ENCODE measurements at regions not wholly inside any gene's neighbourhood (a gene's known extent, or its start where the extent isn't known, plus 50 kb on each side); places are given as distances from the start of the nearest gene placed in this dataset.
"Not testable (repeated sequence)": the region's sequence is repeated elsewhere in the genome, so short reads cannot be mapped to it uniquely, and the experiment has no call there.

GRCh38 chr4:19579608-19580007 is 672.1 kb upstream of the SLIT2 start:
- no peaks in the 10 kb centered on the region for H3K36me3 ChIP-seq (ENCODE audit: control insufficient read depth, insufficient read depth, low read length)
- no peak for DNase-seq
- no peak overlapping the region for H3K4me3 ChIP-seq (ENCODE audit: insufficient read depth, low read depth, low read length, poor library complexity, severe bottlenecking)
- no peaks in the 10 kb centered on the region for H3K27me3 ChIP-seq (replicated peaks; ENCODE audit: control insufficient read depth, insufficient read depth, low read length, poor library complexity, severe bottlenecking)
- no peaks in the 10 kb centered on the region for H3K4me1 ChIP-seq (ENCODE audit: control insufficient read depth, insufficient read depth, low read length, poor library complexity, severe bottlenecking)
- H3K27ac ChIP-seq (ENCODE audit: insufficient read depth, low read length, poor library complexity, severe bottlenecking), result no peak overlapping the region
- no peaks in the 10 kb centered on the region for H3K9me3 ChIP-seq (ENCODE audit: control insufficient read depth, low read length)

DNA sequence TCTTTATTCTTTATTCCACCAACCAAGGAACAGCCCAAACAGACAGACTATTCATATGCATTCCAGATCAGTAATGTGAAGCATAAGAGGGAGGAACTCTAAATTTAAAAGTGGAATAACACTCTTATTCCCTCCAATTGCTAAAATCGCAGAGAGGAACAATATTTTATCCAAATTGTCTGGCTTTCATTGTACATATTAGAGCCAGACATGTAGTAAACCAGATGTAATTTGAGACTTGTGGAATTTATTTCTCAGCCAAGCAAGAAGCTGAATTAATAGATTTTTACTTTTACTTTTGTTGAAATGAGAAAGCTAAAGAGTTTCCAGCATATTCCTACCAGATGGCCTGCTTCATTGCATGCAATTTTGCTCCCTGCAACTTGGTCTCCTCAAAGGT is 674.6 kb upstream of the SLIT2 start:
- H3K4me3 ChIP-seq (ENCODE audit: insufficient read depth, low read depth, low read length, poor library complexity, severe bottlenecking), result no peak overlapping the region
- no peaks in the 10 kb centered on the region for H3K36me3 ChIP-seq (ENCODE audit: control insufficient read depth, insufficient read depth, low read length)
- H3K27me3 ChIP-seq (replicated peaks; ENCODE audit: control insufficient read depth, insufficient read depth, low read length, poor library complexity, severe bottlenecking), result no peaks in the 10 kb centered on the region
- no peak for DNase-seq
- H3K9me3 ChIP-seq (ENCODE audit: control insufficient read depth, low read length), result no peaks in the 10 kb centered on the region
- no peak overlapping the region for H3K27ac ChIP-seq (ENCODE audit: insufficient read depth, low read length, poor library complexity, severe bottlenecking)
- H3K4me1 ChIP-seq (ENCODE audit: control insufficient read depth, insufficient read depth, low read length, poor library complexity, severe bottlenecking), result no peaks in the 10 kb centered on the region

GRCh38 chr4:19575924-19576323 is 675.8 kb upstream of the SLIT2 start:
- H3K9me3 ChIP-seq (ENCODE audit: control insufficient read depth, low read length), result no peaks in the 10 kb centered on the region
- H3K27ac ChIP-seq (ENCODE audit: insufficient read depth, low read length, poor library complexity, severe bottlenecking), result no peak overlapping the region
- no peak overlapping the region for H3K4me3 ChIP-seq (ENCODE audit: insufficient read depth, low read depth, low read length, poor library complexity, severe bottlenecking)
- no peaks in the 10 kb centered on the region for H3K36me3 ChIP-seq (ENCODE audit: control insufficient read depth, insufficient read depth, low read length)
- H3K4me1 ChIP-seq (ENCODE audit: control insufficient read depth, insufficient read depth, low read length, poor library complexity, severe bottlenecking), result no peaks in the 10 kb centered on the region
- no peaks in the 10 kb centered on the region for H3K27me3 ChIP-seq (replicated peaks; ENCODE audit: control insufficient read depth, insufficient read depth, low read length, poor library complexity, severe bottlenecking)
- no peak for DNase-seq

DNA sequence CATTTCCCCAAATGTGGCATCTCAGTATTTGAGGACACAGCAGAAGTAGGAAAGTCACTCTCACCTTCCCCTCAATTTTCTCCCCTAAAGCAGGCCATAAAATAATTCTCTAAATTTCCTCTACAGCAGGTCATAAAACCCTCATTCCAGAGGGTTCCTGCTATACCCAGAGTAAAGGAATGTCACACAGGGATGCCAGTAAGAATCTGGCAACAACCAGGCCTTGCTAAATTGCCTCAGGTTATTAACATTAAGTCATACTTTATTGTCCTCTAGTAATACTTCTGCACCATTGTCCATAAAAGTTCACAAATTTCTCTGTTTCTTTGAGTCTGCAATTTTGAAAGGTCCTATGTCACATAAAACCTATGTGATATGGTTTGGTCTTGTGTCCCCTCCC is 685.7 kb upstream of the SLIT2 start:
- Histone ChIP-seq H3K36me3 (ENCODE audit: control insufficient read depth, insufficient read depth, low read length) (no peaks in the 10 kb centered on the region), H3K27ac (ENCODE audit: insufficient read depth, low read length, poor library complexity, severe bottlenecking) (no peak overlapping the region), H3K9me3 (ENCODE audit: control insufficient read depth, low read length) (no peaks in the 10 kb centered on the region), H3K4me1 (ENCODE audit: control insufficient read depth, insufficient read depth, low read length, poor library complexity, severe bottlenecking) (no peaks in the 10 kb centered on the region), H3K4me3 (ENCODE audit: insufficient read depth, low read depth, low read length, poor library complexity, severe bottlenecking) (no peak overlapping the region), H3K27me3 (replicated peaks; ENCODE audit: control insufficient read depth, insufficient read depth, low read length, poor library complexity, severe bottlenecking) (no peaks in the 10 kb centered on the region)
- no peak for DNase-seq

GRCh38 chr4:19562456-19562855 is 689.2 kb upstream of the SLIT2 start:
- Histone ChIP-seq H3K9me3 (ENCODE audit: control insufficient read depth, low read length) (no peaks in the 10 kb centered on the region), H3K27ac (ENCODE audit: insufficient read depth, low read length, poor library complexity, severe bottlenecking) (no peak overlapping the region), H3K27me3 (replicated peaks; ENCODE audit: control insufficient read depth, insufficient read depth, low read length, poor library complexity, severe bottlenecking) (no peaks in the 10 kb centered on the region), H3K4me3 (ENCODE audit: insufficient read depth, low read depth, low read length, poor library complexity, severe bottlenecking) (no peak overlapping the region), H3K4me1 (ENCODE audit: control insufficient read depth, insufficient read depth, low read length, poor library complexity, severe bottlenecking) (no peaks in the 10 kb centered on the region), H3K36me3 (ENCODE audit: control insufficient read depth, insufficient read depth, low read length) (no peaks in the 10 kb centered on the region)
- no peak for DNase-seq

GRCh38 chr4:19557161-19557560 is 694.5 kb upstream of the SLIT2 start:
- Histone ChIP-seq H3K36me3 (ENCODE audit: control insufficient read depth, insufficient read depth, low read length) (no peaks in the 10 kb centered on the region), H3K27me3 (replicated peaks; ENCODE audit: control insufficient read depth, insufficient read depth, low read length, poor library complexity, severe bottlenecking) (no peaks in the 10 kb centered on the region), H3K4me3 (ENCODE audit: insufficient read depth, low read depth, low read length, poor library complexity, severe bottlenecking) (no peak overlapping the region), H3K27ac (ENCODE audit: insufficient read depth, low read length, poor library complexity, severe bottlenecking) (no peak overlapping the region), H3K4me1 (ENCODE audit: control insufficient read depth, insufficient read depth, low read length, poor library complexity, severe bottlenecking) (no peaks in the 10 kb centered on the region), H3K9me3 (ENCODE audit: control insufficient read depth, low read length) (no peaks in the 10 kb centered on the region)
- no peak for DNase-seq

DNA sequence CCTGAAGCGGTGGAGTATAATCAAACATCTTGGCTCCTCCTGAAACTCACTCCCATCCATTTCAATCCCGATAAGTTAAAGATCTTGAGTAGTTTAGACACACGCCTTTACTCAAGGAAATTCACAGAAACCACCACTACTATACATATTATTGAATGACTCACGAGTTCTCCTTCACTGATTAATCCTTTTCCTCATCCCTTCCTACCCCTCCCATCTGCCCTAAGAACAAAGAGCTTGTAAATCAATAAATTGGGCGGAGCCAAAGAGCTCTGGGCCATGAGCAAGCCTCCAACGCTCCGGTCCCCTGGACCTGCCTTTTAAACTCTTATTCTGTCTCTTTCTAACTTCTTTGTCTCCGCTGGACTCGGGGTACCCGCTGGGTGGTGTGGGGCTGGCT is 695.4 kb upstream of the SLIT2 start:
- H3K4me1 ChIP-seq (ENCODE audit: control insufficient read depth, insufficient read depth, low read length, poor library complexity, severe bottlenecking); H3K27ac ChIP-seq (ENCODE audit: insufficient read depth, low read length, poor library complexity, severe bottlenecking); H3K27me3 ChIP-seq (replicated peaks; ENCODE audit: control insufficient read depth, insufficient read depth, low read length, poor library complexity, severe bottlenecking); DNase-seq; H3K36me3 ChIP-seq (ENCODE audit: control insufficient read depth, insufficient read depth, low read length); H3K4me3 ChIP-seq (ENCODE audit: insufficient read depth, low read depth, low read length, poor library complexity, severe bottlenecking); H3K9me3 ChIP-seq (ENCODE audit: control insufficient read depth, low read length): not testable (repeated sequence)

DNA sequence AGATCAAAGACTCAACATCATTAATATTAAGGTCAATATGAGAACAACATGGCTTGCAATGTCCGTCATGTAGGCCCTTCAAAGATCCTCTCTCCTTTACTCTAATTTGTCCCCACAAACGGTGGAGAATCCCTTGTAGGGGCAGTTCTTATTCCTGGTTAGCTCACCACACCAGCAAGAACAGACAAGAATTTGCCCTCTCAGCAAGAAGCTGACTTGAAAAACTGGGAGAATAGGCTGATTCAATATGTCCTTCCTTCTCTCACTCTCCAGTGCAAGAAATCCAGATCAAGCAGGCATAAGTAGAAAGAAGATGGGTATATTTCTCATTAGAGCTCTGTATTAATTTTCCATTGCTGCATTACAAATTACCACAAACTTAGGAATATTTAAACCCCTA is 704.2 kb upstream of the SLIT2 start:
- H3K4me1 ChIP-seq (ENCODE audit: control insufficient read depth, insufficient read depth, low read length, poor library complexity, severe bottlenecking), result no peaks in the 10 kb centered on the region
- no peaks in the 10 kb centered on the region for H3K36me3 ChIP-seq (ENCODE audit: control insufficient read depth, insufficient read depth, low read length)
- no peaks in the 10 kb centered on the region for H3K9me3 ChIP-seq (ENCODE audit: control insufficient read depth, low read length)
- no peak overlapping the region for H3K27ac ChIP-seq (ENCODE audit: insufficient read depth, low read length, poor library complexity, severe bottlenecking)
- DNase-seq, result no peak
- no peaks in the 10 kb centered on the region for H3K27me3 ChIP-seq (replicated peaks; ENCODE audit: control insufficient read depth, insufficient read depth, low read length, poor library complexity, severe bottlenecking)
- no peak overlapping the region for H3K4me3 ChIP-seq (ENCODE audit: insufficient read depth, low read depth, low read length, poor library complexity, severe bottlenecking)

DNA sequence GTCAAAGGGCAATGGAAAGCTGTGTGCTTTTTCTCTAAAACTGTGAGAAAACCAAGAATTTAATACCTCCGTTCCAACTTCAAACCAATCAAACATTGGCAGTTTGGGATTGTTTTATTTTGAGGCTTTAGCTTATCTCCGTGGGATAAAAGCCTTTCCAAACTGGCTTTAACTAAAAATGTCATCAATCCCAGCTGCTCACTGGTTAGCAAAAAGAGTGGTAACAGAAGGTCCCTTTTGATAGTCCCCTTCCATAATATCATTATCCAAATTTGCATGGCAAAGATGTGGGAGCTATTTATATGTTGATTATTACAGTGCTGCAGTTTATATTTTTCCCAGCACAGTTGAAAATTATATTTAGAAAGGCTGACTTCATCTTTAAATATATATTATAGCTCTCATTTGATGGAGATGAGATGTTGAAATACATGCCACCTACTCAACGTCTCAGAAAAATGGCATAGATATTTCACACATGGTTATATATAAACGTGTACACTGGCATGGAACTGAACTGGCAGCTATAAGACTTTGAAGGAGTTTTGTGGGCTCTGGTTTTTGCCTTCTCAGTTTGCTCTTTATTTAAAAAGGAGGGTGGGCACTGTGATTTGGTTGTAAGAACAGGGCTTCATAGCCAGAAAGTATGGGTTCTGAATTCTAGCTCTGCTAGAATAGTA is 707.1 kb upstream of the SLIT2 start:
- no peaks in the 10 kb centered on the region for H3K4me1 ChIP-seq (ENCODE audit: control insufficient read depth, insufficient read depth, low read length, poor library complexity, severe bottlenecking)
- no peaks in the 10 kb centered on the region for H3K9me3 ChIP-seq (ENCODE audit: control insufficient read depth, low read length)
- no peaks in the 10 kb centered on the region for H3K36me3 ChIP-seq (ENCODE audit: control insufficient read depth, insufficient read depth, low read length)
- no peak for DNase-seq
- no peaks in the 10 kb centered on the region for H3K27me3 ChIP-seq (replicated peaks; ENCODE audit: control insufficient read depth, insufficient read depth, low read length, poor library complexity, severe bottlenecking)
- H3K4me3 ChIP-seq (ENCODE audit: insufficient read depth, low read depth, low read length, poor library complexity, severe bottlenecking), result no peak overlapping the region
- no peak overlapping the region for H3K27ac ChIP-seq (ENCODE audit: insufficient read depth, low read length, poor library complexity, severe bottlenecking)

- H3K27ac ChIP-seq (ENCODE audit: insufficient read depth, low read length, poor library complexity, severe bottlenecking), result no peak overlapping the region
- H3K9me3 ChIP-seq (ENCODE audit: control insufficient read depth, low read length), result no peaks in the 10 kb centered on the region
- H3K4me1 ChIP-seq (ENCODE audit: control insufficient read depth, insufficient read depth, low read length, poor library complexity, severe bottlenecking), result no peaks in the 10 kb centered on the region
- no peak overlapping the region for H3K4me3 ChIP-seq (ENCODE audit: insufficient read depth, low read depth, low read length, poor library complexity, severe bottlenecking)
- no peaks in the 10 kb centered on the region for H3K27me3 ChIP-seq (replicated peaks; ENCODE audit: control insufficient read depth, insufficient read depth, low read length, poor library complexity, severe bottlenecking)
- H3K36me3 ChIP-seq (ENCODE audit: control insufficient read depth, insufficient read depth, low read length), result no peaks in the 10 kb centered on the region
- no peak for DNase-seq
Measured at GRCh38 chr4:19540859-19541540, 710.7 kb upstream of the SLIT2 start.
